Mesothelial cell of epicardium (in vitro differentiated cells): ENCODE measurements at regions not wholly inside any gene's neighbourhood (a gene's known extent, or its start where the extent isn't known, plus 50 kb on each side); places are given as distances from the start of the nearest gene placed in this dataset.

Experiments used
- DNase-seq, 2 experiments: peaks; one replicate each; pipeline ENCODE4 v3.0.0; 2021; ENCODE audit warnings: low spot score in 2 of 2; ENCODE audit not compliant: unreplicated experiment in 2 of 2
- H3K27ac Mint-ChIP-seq: 2 replicates; pipeline ENCODE4 v1.8.0; 2021; ENCODE audit warnings: mixed read lengths
- H3K27me3 Mint-ChIP-seq: 2 replicates; pipeline ENCODE4 v1.8.0; 2021; ENCODE audit warnings: low read depth, mixed read lengths
- H3K36me3 Mint-ChIP-seq: 2 replicates; pipeline ENCODE4 v1.8.0; 2021; ENCODE audit warnings: mixed read lengths
- H3K4me1 Mint-ChIP-seq: 2 replicates; pipeline ENCODE4 v1.8.0; 2021; ENCODE audit warnings: mixed read lengths
- H3K4me3 Mint-ChIP-seq: 2 replicates; pipeline ENCODE4 v1.8.0; 2021; ENCODE audit warnings: mild to moderate bottlenecking, moderate library complexity, mixed read lengths
- H3K9me3 Mint-ChIP-seq: 2 replicates; pipeline ENCODE4 v1.8.0; 2021; ENCODE audit warnings: mixed read lengths
- CTCF ChIP-seq: fragments of 200-600 bp; sonication (generic); IDR thresholded peaks from one replicate; pipeline ENCODE4 v1.5.0; 2021; ENCODE audit warnings: antibody characterized with exemption; ENCODE audit not compliant: unreplicated experiment

DNA sequence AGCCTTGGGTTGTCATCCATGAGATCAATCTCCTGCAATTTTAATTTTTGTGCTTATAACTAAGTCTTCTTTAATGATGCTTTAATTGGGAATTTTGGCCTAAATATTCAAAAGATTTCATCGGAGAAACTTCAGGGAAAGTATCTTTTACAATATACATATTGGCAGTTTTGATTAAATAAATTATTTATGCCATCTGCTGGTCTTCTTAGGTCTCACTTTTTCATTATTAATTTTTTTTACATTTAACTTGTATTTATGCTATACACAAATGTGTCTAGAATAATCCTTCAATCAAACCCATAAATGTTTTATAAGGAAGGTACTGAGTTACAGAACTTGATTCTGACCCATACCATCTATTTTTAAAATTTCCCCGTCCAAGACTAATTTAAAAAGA lies 95.1 kb upstream of the XPO1 start:
- TF ChIP-seq CTCF, result no peak
- Mint-ChIP-seq H3K27me3 (no peaks in the 10 kb centered on the region), H3K36me3 (no peaks in the 10 kb centered on the region), H3K4me3 (no peak overlapping the region), H3K27ac (no peak overlapping the region), H3K9me3 (no peaks in the 10 kb centered on the region), H3K4me1 (peaks cover 18% of the 10 kb centered on the region)
- no peak for DNase-seq

GRCh38 chr2:61632276-61633169 lies 94.4 kb upstream of the XPO1 start:
- no peak for DNase-seq

DNA sequence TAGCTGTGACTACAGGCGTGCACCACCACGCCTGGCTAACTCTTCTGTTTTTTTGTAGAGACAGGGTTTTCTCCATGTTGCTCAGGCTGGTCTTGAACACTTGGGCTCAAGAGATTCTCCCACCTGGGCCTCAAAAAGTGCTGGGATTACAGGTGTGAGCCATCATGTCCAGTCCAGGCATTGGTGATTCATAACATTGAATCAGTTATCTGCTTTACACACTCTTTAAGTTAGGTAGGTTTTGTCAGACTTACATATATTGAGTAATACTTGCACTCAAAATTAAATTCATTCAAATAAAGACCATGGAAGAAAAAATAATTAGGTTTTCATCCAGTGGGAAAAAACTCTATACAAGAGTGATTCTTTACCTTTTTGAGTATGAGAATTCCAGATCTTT lies 93.2 kb upstream of the XPO1 start:
- no peaks in the 10 kb centered on the region for H3K36me3 Mint-ChIP-seq
- H3K27me3 Mint-ChIP-seq, result no peaks in the 10 kb centered on the region
- H3K4me3 Mint-ChIP-seq, result no peak overlapping the region
- no peak for DNase-seq
- no peak overlapping the region for H3K27ac Mint-ChIP-seq
- no peaks in the 10 kb centered on the region for H3K9me3 Mint-ChIP-seq
- peaks cover 8% of the 10 kb centered on the region for H3K4me1 Mint-ChIP-seq
- TF ChIP-seq CTCF, result no peak

More at GRCh38 chr2:61632276-61633169, 94.4 kb upstream of the XPO1 start:
- no peak for TF ChIP-seq CTCF
- H3K27me3 Mint-ChIP-seq, result no peaks in the 10 kb centered on the region
- no peak overlapping the region for H3K4me3 Mint-ChIP-seq
- no peak overlapping the region for H3K27ac Mint-ChIP-seq
- H3K4me1 Mint-ChIP-seq, result peaks cover 16% of the 10 kb centered on the region
- no peaks in the 10 kb centered on the region for H3K9me3 Mint-ChIP-seq
- H3K36me3 Mint-ChIP-seq, result no peaks in the 10 kb centered on the region

- no peaks in the 10 kb centered on the region for H3K4me1 Mint-ChIP-seq
- TF ChIP-seq CTCF, result no peak
- no peak overlapping the region for H3K27ac Mint-ChIP-seq
- no peaks in the 10 kb centered on the region for H3K27me3 Mint-ChIP-seq
- H3K4me3 Mint-ChIP-seq, result no peak overlapping the region
- no peaks in the 10 kb centered on the region for H3K36me3 Mint-ChIP-seq
- no peaks in the 10 kb centered on the region for H3K9me3 Mint-ChIP-seq
- DNase-seq, result no peak
Observed at GRCh38 chr2:61626827-61627226, 88.7 kb upstream of the XPO1 start.

GRCh38 chr2:61623747-61624146 lies 85.6 kb upstream of the XPO1 start:
- TF ChIP-seq CTCF, result no peak
- DNase-seq, result no peak
- H3K27me3 Mint-ChIP-seq, result no peaks in the 10 kb centered on the region
- no peaks in the 10 kb centered on the region for H3K4me1 Mint-ChIP-seq
- H3K36me3 Mint-ChIP-seq, result no peaks in the 10 kb centered on the region
- no peaks in the 10 kb centered on the region for H3K9me3 Mint-ChIP-seq
- no peak overlapping the region for H3K27ac Mint-ChIP-seq
- no peak overlapping the region for H3K4me3 Mint-ChIP-seq
